Erythroblast (primary cell): ENCODE measurements at regions not wholly inside any gene's neighbourhood (a gene's known extent, or its start where the extent isn't known, plus 50 kb on each side); places are given as distances from the start of the nearest gene placed in this dataset.

Experiments
- GATA1 ChIP-seq: IDR thresholded peaks from 2 replicates; pipeline ENCODE4 v1.6.1; 2011; ENCODE audit warnings: low read depth, mild to moderate bottlenecking, control low read depth, low read length, moderate library complexity
- POLR2A ChIP-seq: IDR thresholded peaks from 2 replicates; pipeline ENCODE4 v1.6.1; 2011; ENCODE audit warnings: mild to moderate bottlenecking, low read length

DNA sequence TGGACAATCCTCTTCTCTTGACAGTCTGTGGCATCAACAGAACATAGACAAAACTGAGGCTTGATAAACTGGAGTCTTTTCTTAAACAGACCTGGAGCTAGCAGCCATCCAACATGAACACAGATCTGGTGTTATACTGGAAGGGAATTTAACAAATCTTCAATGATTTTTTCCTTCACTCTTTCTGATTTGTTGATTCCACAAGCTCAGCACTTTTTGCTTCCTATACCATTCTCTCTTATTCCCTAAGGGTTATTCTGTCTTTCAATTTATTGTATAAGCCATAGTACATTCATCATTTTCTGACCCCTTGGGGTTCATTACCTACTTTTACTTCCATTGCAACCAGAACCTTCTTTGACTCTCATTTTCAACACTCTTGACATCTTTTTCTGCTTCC lies 1255.6 kb downstream of the NLGN4Y start:
- TF ChIP-seq POLR2A (no peak), GATA1 (no peak)
